SK-N-MC (cell line): ENCODE measurements at regions not wholly inside any gene's neighbourhood (a gene's known extent, or its start where the extent isn't known, plus 50 kb on each side); places are given as distances from the start of the nearest gene placed in this dataset.
A peak's percentile ranks its signal among the peaks of the same experiment; 100 is the strongest.

ENCODE experiments used
- DNase-seq: peaks from one replicate; pipeline ENCODE4 v3.0.0-alpha.2; 2011; ENCODE audit warnings: low read depth, low spot score
- H3K27ac ChIP-seq: fragments of 200-600 bp; sonication (generic); 2 replicates; pipeline ENCODE4 v1.5.1; 2016; ENCODE audit warnings: mixed run types
- H3K36me3 ChIP-seq: fragments of 200-600 bp; sonication (generic); 2 replicates; pipeline ENCODE4 v1.6.1; 2017; ENCODE audit warnings: antibody characterized with exemption, low read length, mixed read lengths; ENCODE audit not compliant: insufficient read depth
- H3K4me3 ChIP-seq: fragments of 200-600 bp; sonication (generic); 2 replicates; pipeline ENCODE4 v1.5.1; 2016
- H3K9ac ChIP-seq: fragments of 200-600 bp; sonication (generic); 2 replicates; pipeline ENCODE4 v1.8.0; 2017; ENCODE audit warnings: mixed run types, mixed read lengths; ENCODE audit not compliant: insufficient read length
- H3K9me3 ChIP-seq: fragments of 200-600 bp; sonication (generic); 2 replicates; pipeline ENCODE4 v1.6.1; 2017; ENCODE audit warnings: low read depth, mild to moderate bottlenecking, antibody characterized with exemption, low read length, moderate library complexity, mixed read lengths
- EZH2 ChIP-seq: fragments of 200-600 bp; sonication (generic); IDR thresholded peaks from one replicate; pipeline ENCODE4 v1.6.1; 2017; ENCODE audit warnings: antibody characterized with exemption
- FOXP2 ChIP-seq: optimal IDR thresholded peaks from 2 replicates; pipeline ENCODE3; 2011; ENCODE audit warnings: mild to moderate bottlenecking, moderate library complexity; ENCODE audit not compliant: insufficient read depth; ENCODE audit errors: extremely low read length, control extremely low read depth
- POLR2AphosphoS5 ChIP-seq: IDR thresholded peaks from 2 replicates; pipeline ENCODE4 v1.6.1; 2012; ENCODE audit warnings: mild to moderate bottlenecking, low read depth, low read length, borderline replicate concordance

DNA sequence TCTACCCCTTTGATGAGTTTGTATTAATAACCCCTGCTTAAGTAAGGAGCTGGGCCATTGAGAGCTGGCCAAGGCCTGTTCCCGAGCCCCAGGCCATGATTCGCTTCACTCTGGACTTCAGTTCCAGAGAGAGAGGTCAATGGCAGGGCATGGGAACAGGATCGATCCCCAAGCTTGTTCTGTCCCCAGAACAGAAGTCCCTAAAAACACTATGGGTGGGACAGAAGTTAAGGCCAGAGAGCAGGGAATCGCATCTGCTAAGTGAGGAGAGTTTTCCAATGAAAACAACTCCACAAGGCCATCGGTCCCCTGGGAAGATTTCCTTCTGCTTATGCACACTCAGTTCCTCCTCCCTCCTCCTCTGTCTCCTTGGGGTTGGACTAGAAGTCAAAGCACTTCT is 159.6 kb downstream of the LSM5 start:
- H3K9me3 ChIP-seq = no peaks in the 10 kb centered on the region
- TF ChIP-seq POLR2AphosphoS5 (no peak), FOXP2 (no peak), EZH2 (no peak)
- no peak for DNase-seq
- H3K27ac ChIP-seq = no peak overlapping the region
- H3K36me3 ChIP-seq = no peaks in the 10 kb centered on the region
- no peak overlapping the region for H3K9ac ChIP-seq
- no peak overlapping the region for H3K4me3 ChIP-seq

DNA sequence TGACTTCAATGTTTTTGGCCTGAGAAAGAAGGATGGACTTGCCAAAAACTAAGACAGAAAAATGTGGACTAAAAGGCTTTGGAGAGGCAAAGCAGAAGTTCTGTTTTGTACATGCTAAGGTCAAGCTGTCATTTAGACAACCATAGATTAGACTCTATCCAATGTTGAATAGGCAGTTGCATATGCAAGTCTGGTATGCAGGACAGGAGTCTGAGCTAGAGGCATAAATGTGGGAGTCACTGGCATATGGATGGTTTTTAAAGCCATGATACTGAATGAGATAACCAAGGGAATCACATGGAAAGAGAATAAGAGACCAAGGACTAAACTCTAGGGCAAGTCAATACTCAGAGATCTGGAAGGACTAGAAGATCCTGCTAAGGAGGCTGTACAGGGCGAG is 164.1 kb downstream of the LSM5 start:
- Histone ChIP-seq H3K9me3 (no peaks in the 10 kb centered on the region), H3K27ac (no peak overlapping the region), H3K4me3 (no peak overlapping the region), H3K36me3 (no peaks in the 10 kb centered on the region), H3K9ac (no peak overlapping the region)
- TF ChIP-seq EZH2 = no peak
- TF ChIP-seq FOXP2 = no peak
- no peak for TF ChIP-seq POLR2AphosphoS5
- DNase-seq = no peak

GRCh38 chr7:32323712-32324111 is 166.5 kb downstream of the LSM5 start:
- Histone ChIP-seq H3K36me3 (no peaks in the 10 kb centered on the region), H3K9ac (no peak overlapping the region), H3K9me3 (no peaks in the 10 kb centered on the region), H3K4me3 (no peak overlapping the region), H3K27ac (no peak overlapping the region)
- no peak for DNase-seq
- TF ChIP-seq POLR2AphosphoS5 = no peak
- no peak for TF ChIP-seq FOXP2
- TF ChIP-seq EZH2 = no peak

DNA sequence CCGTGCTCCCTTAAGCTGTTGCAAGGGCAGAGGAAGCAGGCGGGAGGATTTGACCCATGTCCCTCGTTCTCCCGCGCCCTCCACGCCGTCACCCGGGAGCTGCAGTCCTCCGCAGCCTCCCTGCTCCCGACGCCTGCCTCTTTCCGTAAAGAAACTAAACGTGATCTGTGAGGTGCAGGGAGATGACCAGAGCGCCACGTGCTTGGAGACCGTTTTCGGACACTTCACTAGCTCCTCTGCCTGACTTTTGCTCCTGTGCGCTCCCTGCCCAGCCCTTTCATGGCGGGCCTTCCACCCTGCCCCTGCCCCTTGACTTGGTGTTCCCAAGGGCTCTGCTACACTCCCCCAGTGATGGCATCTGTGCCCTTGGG is 171.2 kb downstream of the LSM5 start:
- TF ChIP-seq EZH2 (no peak), POLR2AphosphoS5 (no peak), FOXP2 (no peak)
- Histone ChIP-seq H3K9ac (no peak overlapping the region), H3K27ac (no peak overlapping the region), H3K36me3 (no peaks in the 10 kb centered on the region), H3K4me3 (no peak overlapping the region), H3K9me3 (no peaks in the 10 kb centered on the region)
- no peak for DNase-seq

GRCh38 chr7:32318300-32319011 is 171.7 kb downstream of the LSM5 start:
- Histone ChIP-seq H3K9ac (no peak overlapping the region), H3K9me3 (no peaks in the 10 kb centered on the region), H3K36me3 (no peaks in the 10 kb centered on the region), H3K4me3 (no peak overlapping the region), H3K27ac (no peak overlapping the region)
- TF ChIP-seq FOXP2 (no peak), POLR2AphosphoS5 (no peak), EZH2 (no peak)
- no peak for DNase-seq

GRCh38 chr7:32316839-32317238 is 173.3 kb downstream of the LSM5 start:
- no peak for DNase-seq
- H3K27ac ChIP-seq = no peak overlapping the region
- no peak for TF ChIP-seq POLR2AphosphoS5
- no peak for TF ChIP-seq FOXP2
- no peak for TF ChIP-seq EZH2
- no peaks in the 10 kb centered on the region for H3K9me3 ChIP-seq
- H3K36me3 ChIP-seq = no peaks in the 10 kb centered on the region
- no peak overlapping the region for H3K4me3 ChIP-seq
- H3K9ac ChIP-seq = no peak overlapping the region

- no peak overlapping the region for H3K27ac ChIP-seq
- H3K9me3 ChIP-seq = no peaks in the 10 kb centered on the region
- no peaks in the 10 kb centered on the region for H3K36me3 ChIP-seq
- DNase-seq = no peak
- no peak overlapping the region for H3K9ac ChIP-seq
- TF ChIP-seq EZH2 (no peak), POLR2AphosphoS5 (no peak), FOXP2 (no peak)
- H3K4me3 ChIP-seq = no peak overlapping the region
Observed at GRCh38 chr7:32314761-32315160, 175.4 kb downstream of the LSM5 start.

DNA sequence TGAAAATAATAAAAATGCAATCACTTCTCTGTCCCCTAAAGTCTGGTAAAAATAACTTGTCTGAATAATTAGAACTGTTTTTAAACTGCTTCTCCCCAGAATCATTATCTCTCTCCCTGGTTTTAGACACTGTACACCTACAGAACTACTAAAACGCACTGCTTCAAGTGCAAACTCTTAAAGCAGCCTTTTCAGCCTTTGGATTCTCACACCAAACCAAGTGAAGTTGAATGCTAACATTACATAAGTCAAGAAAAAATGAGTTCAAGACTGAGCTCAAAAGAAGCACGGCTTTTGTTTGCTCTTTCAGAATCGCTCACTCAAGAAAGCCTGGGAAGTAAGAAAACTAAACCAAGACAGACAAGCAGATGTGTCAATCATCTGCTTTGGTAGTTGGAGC is 188.8 kb downstream of the LSM5 start:
- no peak overlapping the region for H3K4me3 ChIP-seq
- no peaks in the 10 kb centered on the region for H3K36me3 ChIP-seq
- H3K9ac ChIP-seq = no peak overlapping the region
- H3K9me3 ChIP-seq = no peaks in the 10 kb centered on the region
- no peak for TF ChIP-seq POLR2AphosphoS5
- no peak for TF ChIP-seq EZH2
- TF ChIP-seq FOXP2 = no peak
- no peak overlapping the region for H3K27ac ChIP-seq
- no peak for DNase-seq

DNA sequence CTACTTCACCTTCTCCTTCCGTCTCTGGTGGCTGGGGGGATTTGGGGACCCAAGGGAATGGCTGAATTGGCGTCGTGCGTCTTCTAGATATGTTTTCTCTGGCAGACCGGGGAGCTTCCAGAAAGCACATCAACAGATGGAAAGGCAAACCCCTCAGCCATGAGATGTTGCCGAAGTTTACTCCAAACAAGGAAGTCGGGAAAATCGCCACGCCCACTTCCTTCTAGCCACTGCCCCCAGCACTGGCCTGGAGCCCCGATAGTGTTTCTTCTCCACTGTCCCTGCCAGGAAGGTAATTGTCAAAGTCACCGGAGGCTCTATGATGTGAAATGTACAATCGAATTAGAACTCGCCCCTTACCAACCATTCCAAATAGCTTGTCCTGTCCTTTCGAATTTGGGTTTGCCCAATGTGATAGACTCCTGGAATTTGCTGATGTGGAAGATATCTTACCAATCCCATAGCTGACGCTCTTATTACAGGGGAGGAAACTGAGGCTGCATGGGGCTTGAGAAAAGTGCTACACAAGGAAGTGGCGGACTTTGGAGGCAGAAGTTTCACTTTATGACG is 191.0 kb downstream of the LSM5 start:
- H3K27ac ChIP-seq = no peak overlapping the region
- no peak for DNase-seq
- no peak overlapping the region for H3K9ac ChIP-seq
- no peak for TF ChIP-seq FOXP2
- TF ChIP-seq EZH2 = peak; percentile 49
- no peaks in the 10 kb centered on the region for H3K9me3 ChIP-seq
- H3K4me3 ChIP-seq = peak overlapping the region; percentile 57
- H3K36me3 ChIP-seq = no peaks in the 10 kb centered on the region
